HG03095 (cell line): ENCODE measurements at regions not wholly inside any gene's neighbourhood (a gene's known extent, or its start where the extent isn't known, plus 50 kb on each side); places are given as distances from the start of the nearest gene placed in this dataset.

Experiments used
- ATAC-seq: cut with Tn5 transposase; IDR thresholded peaks from one replicate; pipeline ENCODE4 v1.9.1; 2021; ENCODE audit warnings: moderate library complexity; ENCODE audit not compliant: unreplicated experiment

GRCh38 chr11:134915881-134916280, 503.8 kb upstream of the B3GAT1 start:
- no peak for ATAC-seq

GRCh38 chr11:134915212-134915611, 503.2 kb upstream of the B3GAT1 start:
- no peak for ATAC-seq

- ATAC-seq = no peak
Observed at GRCh38 chr11:134913999-134914590, 502.1 kb upstream of the B3GAT1 start.

- ATAC-seq = no peak
Observed at GRCh38 chr11:134913391-134913790, 501.3 kb upstream of the B3GAT1 start.

- no peak for ATAC-seq
Observed at GRCh38 chr11:134911514-134912180, 499.6 kb upstream of the B3GAT1 start.

- ATAC-seq = no peak
Observed at GRCh38 chr11:134908583-134908982, 496.5 kb upstream of the B3GAT1 start.

GRCh38 chr11:134907636-134908035, 495.6 kb upstream of the B3GAT1 start:
- ATAC-seq = no peak

- ATAC-seq = no peak
Observed at GRCh38 chr11:134906356-134906955, 494.4 kb upstream of the B3GAT1 start.

- ATAC-seq = no peak
Observed at GRCh38 chr11:134905928-134906327, 493.9 kb upstream of the B3GAT1 start.

GRCh38 chr11:134905517-134905916, 493.5 kb upstream of the B3GAT1 start:
- no peak for ATAC-seq

GRCh38 chr11:134904103-134904790, 492.2 kb upstream of the B3GAT1 start:
- no peak for ATAC-seq

GRCh38 chr11:134901955-134902918, 490.2 kb upstream of the B3GAT1 start:
- ATAC-seq = no peak

GRCh38 chr11:134901542-134901941, 489.5 kb upstream of the B3GAT1 start:
- no peak for ATAC-seq

- ATAC-seq = no peak
Observed at GRCh38 chr11:134893810-134894685, 482.0 kb upstream of the B3GAT1 start.

GRCh38 chr11:134890446-134890845, 478.4 kb upstream of the B3GAT1 start:
- no peak for ATAC-seq

- no peak for ATAC-seq
Observed at GRCh38 chr11:134889832-134890231, 477.8 kb upstream of the B3GAT1 start.

GRCh38 chr11:134888821-134889220, 476.8 kb upstream of the B3GAT1 start:
- ATAC-seq = no peak

- ATAC-seq = no peak
Observed at GRCh38 chr11:134887896-134888295, 475.9 kb upstream of the B3GAT1 start.

- ATAC-seq = no peak
Observed at GRCh38 chr11:134883484-134883883, 471.4 kb upstream of the B3GAT1 start.
